Liver (tissue), 8 donors: ENCODE measurements at regions not wholly inside any gene's neighbourhood (a gene's known extent, or its start where the extent isn't known, plus 50 kb on each side); places are given as distances from the start of the nearest gene placed in this dataset.

Source experiments
- DNase-seq: peaks from one replicate; pipeline ENCODE4 v3.0.0-alpha.2; 2017; ENCODE audit warnings: low spot score
- H3K27ac ChIP-seq, 2 donors: one replicate each; pipeline ENCODE4 v1.7.0; 2013; ENCODE audit warnings: inconsistent platforms in 2 of 2, low read length in 2 of 2, control low read depth in 1 of 2, low read depth in 1 of 2, mild to moderate bottlenecking in 1 of 2
- H3K27me3 ChIP-seq, 4 donors: one replicate each; pipeline versions ENCODE4 v1.6.1 to v1.7.0; 2013; ENCODE audit warnings: low read length in 3 of 4, inconsistent platforms in 1 of 4, mild to moderate bottlenecking in 1 of 4, moderate library complexity in 1 of 4; ENCODE audit not compliant: control insufficient read depth in 4 of 4, insufficient read depth in 4 of 4
- H3K36me3 ChIP-seq, 4 donors: one replicate each; pipeline versions ENCODE4 v1.6.1 to v1.7.0; 2013; ENCODE audit warnings: low read length in 3 of 4, mild to moderate bottlenecking in 3 of 4, low read depth in 1 of 4, moderate library complexity in 1 of 4; ENCODE audit not compliant: control insufficient read depth in 4 of 4, insufficient read depth in 3 of 4
- H3K4me1 ChIP-seq, 4 donors: one replicate each; pipeline versions ENCODE4 v1.6.1 to v1.7.0; 2013; ENCODE audit warnings: low read length in 3 of 4, mild to moderate bottlenecking in 3 of 4, moderate library complexity in 1 of 4; ENCODE audit not compliant: control insufficient read depth in 4 of 4, insufficient read depth in 4 of 4
- H3K4me3 ChIP-seq, 3 donors: one replicate each; pipeline versions ENCODE4 v1.6.1 to v1.7.0; 2013; ENCODE audit warnings: low read length in 3 of 3, control low read depth in 1 of 3, low read depth in 1 of 3, mild to moderate bottlenecking in 1 of 3
- H3K9ac ChIP-seq, 2 donors: one replicate each; pipeline ENCODE4 v1.7.0; 2013; ENCODE audit warnings: low read length in 2 of 2, mild to moderate bottlenecking in 2 of 2, moderate library complexity in 2 of 2, control low read depth in 1 of 2, low read depth in 1 of 2
- H3K9me3 ChIP-seq, 4 donors: one replicate each; pipeline versions ENCODE4 v1.6.1 to v1.7.0; 2013; ENCODE audit warnings: low read length in 3 of 4; ENCODE audit not compliant: control insufficient read depth in 4 of 4
- EGR1 ChIP-seq, 2 donors: IDR thresholded peaks; 2 replicates each; pipeline ENCODE4 v1.6.1; 2016 to 2018; ENCODE audit warnings: antibody characterized with exemption in 2 of 2, low read depth in 2 of 2
- FOXA1 ChIP-seq: IDR thresholded peaks from 2 replicates; pipeline ENCODE4 v1.6.1; 2016; ENCODE audit warnings: antibody characterized with exemption
- FOXA2 ChIP-seq: IDR thresholded peaks from 2 replicates; pipeline ENCODE4 v1.6.1; 2016; ENCODE audit warnings: antibody characterized with exemption
- GABPA ChIP-seq, 2 donors: IDR thresholded peaks in 1 of 2; conservative IDR thresholded peaks in 1 of 2; 2 replicates each; pipeline ENCODE4 v1.6.1; 2016; ENCODE audit warnings: antibody characterized with exemption in 2 of 2, mild to moderate bottlenecking in 1 of 2, moderate library complexity in 1 of 2
- HNF4G ChIP-seq: IDR thresholded peaks from 2 replicates; pipeline ENCODE4 v1.6.1; 2016; ENCODE audit warnings: antibody characterized with exemption
- JUND ChIP-seq, 2 donors: IDR thresholded peaks; 2 replicates each; pipeline ENCODE4 v1.6.1; 2016; ENCODE audit warnings: antibody characterized with exemption in 2 of 2
- NR2F2 ChIP-seq: IDR thresholded peaks from 2 replicates; pipeline ENCODE4 v1.6.1; 2016; ENCODE audit warnings: antibody characterized with exemption
- SP1 ChIP-seq: IDR thresholded peaks from 2 replicates; pipeline ENCODE4 v1.6.1; 2018; ENCODE audit warnings: antibody characterized with exemption, mild to moderate bottlenecking
- TAF1 ChIP-seq: conservative IDR thresholded peaks from 2 replicates; pipeline ENCODE4 v1.6.1; 2016; ENCODE audit warnings: antibody characterized with exemption, mild to moderate bottlenecking
- WGBS: extraction: QIAGEN DNeasy Blood & Tissue Kit; methylation state at CpG from one replicate; pipeline ENCODE4 v1.1.7; 2013; 5-methylcytosine and 5-hydroxymethylcytosine counted together
- TF ChIP-seq, protein P1 (sequence below): fragments of 150-350 bp; IDR thresholded peaks from 2 replicates; pipeline ENCODE4 v1.5.1; 2017; ENCODE audit warnings: improper control_type of control experiment, low read depth, low read length; ENCODE audit not compliant: missing input control
- TF ChIP-seq, protein P2 (sequence below): IDR thresholded peaks from 2 replicates; pipeline ENCODE4 v1.6.1; 2016; ENCODE audit warnings: antibody characterized with exemption
- TF ChIP-seq, protein P3 (sequence below): IDR thresholded peaks from 2 replicates; pipeline ENCODE4 v1.6.1; 2016; ENCODE audit warnings: antibody characterized with exemption
- TF ChIP-seq, protein P4 (sequence below): IDR thresholded peaks from 2 replicates; pipeline ENCODE4 v1.6.1; 2016; ENCODE audit warnings: antibody characterized with exemption, mild to moderate bottlenecking
- donor health status: healthy.
- donor health status: healthy.
- donor health status: healthy.
- donor health status: healthy.
- donor health status: healthy.

DNA sequence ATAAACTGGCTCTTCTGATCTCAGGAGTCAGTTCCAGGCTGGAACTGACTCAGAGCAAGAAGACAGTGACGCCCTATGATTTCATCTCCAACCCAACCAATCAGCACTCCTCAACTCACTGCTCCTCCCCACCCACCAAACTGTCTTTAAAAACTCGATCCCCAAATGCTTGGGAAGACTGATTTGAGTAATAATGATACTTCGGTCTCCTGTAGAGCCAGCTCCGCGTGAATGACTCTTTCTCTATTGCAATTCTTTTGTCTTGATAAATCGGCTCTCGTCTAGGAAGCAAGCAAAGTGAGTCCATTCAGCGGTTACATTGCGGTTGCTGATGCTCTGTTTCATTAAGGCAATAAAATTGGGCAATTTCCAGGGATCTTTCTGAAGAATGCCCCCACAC is 1025.3 kb upstream of the CNTNAP5 start:
- Histone ChIP-seq H3K27me3 (no peaks in the 10 kb centered on the region), H3K36me3 (no peaks in the 10 kb centered on the region), H3K4me3 (no peak overlapping the region), H3K27ac (no peak overlapping the region), H3K9me3 (peaks cover 0 to 2% (median 0%) of the 10 kb centered on the region in 4 donors), H3K9ac (no peak overlapping the region), H3K4me1 (no peaks in the 10 kb centered on the region)
- DNase-seq: no peak
- whole genome bisulfite sequencing: 56% methylated on average over 9 of the region's 9 CpGs
- TF ChIP-seq TAF1 (no peak), FOXA2 (no peak), JUND (IDR thresholded peaks at IDR 0.05) (no peak)
- TF ChIP-seq, protein P1, sequence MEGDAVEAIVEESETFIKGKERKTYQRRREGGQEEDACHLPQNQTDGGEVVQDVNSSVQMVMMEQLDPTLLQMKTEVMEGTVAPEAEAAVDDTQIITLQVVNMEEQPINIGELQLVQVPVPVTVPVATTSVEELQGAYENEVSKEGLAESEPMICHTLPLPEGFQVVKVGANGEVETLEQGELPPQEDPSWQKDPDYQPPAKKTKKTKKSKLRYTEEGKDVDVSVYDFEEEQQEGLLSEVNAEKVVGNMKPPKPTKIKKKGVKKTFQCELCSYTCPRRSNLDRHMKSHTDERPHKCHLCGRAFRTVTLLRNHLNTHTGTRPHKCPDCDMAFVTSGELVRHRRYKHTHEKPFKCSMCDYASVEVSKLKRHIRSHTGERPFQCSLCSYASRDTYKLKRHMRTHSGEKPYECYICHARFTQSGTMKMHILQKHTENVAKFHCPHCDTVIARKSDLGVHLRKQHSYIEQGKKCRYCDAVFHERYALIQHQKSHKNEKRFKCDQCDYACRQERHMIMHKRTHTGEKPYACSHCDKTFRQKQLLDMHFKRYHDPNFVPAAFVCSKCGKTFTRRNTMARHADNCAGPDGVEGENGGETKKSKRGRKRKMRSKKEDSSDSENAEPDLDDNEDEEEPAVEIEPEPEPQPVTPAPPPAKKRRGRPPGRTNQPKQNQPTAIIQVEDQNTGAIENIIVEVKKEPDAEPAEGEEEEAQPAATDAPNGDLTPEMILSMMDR: no peak
- TF ChIP-seq, protein P2, sequence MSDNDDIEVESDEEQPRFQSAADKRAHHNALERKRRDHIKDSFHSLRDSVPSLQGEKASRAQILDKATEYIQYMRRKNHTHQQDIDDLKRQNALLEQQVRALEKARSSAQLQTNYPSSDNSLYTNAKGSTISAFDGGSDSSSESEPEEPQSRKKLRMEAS: no peak
- TF ChIP-seq, protein P3, sequence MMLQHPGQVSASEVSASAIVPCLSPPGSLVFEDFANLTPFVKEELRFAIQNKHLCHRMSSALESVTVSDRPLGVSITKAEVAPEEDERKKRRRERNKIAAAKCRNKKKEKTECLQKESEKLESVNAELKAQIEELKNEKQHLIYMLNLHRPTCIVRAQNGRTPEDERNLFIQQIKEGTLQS: no peak

DNA sequence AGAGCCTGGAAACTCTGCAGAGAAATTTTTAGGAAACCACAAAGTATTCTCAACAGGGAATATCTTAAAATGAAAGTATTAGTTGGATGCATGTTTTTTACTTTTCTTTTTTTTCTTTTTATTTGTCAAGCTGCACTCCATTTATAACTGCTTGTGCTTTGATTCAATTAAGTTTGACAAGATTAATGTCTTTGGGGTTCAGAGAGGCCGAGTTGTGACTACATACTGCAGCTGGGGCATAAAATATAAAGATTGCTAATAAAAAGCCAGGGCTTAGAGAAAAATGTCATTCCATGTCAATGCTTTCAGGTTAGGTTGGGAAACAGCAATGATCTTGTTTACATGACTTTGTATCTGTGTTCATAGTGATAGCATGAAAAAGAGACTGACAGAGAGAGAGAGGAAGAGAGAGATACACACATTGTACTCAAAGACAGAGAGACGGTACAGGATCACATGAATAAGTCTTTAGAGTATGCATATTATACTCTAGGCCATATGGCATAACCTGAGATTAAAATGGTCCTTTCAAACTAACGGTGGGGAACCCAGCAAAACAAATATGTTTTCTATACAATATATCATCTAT is 1022.3 kb upstream of the CNTNAP5 start:
- Histone ChIP-seq H3K4me1 (no peaks in the 10 kb centered on the region), H3K36me3 (no peaks in the 10 kb centered on the region), H3K27me3 (no peaks in the 10 kb centered on the region), H3K9me3 (peaks cover 0 to 7% (median 3%) of the 10 kb centered on the region in 4 donors), H3K9ac (no peak overlapping the region), H3K4me3 (no peak overlapping the region), H3K27ac (no peak overlapping the region)
- WGBS: 57% methylated on average over 3 of the region's 3 CpGs
- no peak for DNase-seq
- TF ChIP-seq SP1: no peak
- TF ChIP-seq HNF4G: no peak
- TF ChIP-seq, protein P3: no peak
- TF ChIP-seq, protein P4, sequence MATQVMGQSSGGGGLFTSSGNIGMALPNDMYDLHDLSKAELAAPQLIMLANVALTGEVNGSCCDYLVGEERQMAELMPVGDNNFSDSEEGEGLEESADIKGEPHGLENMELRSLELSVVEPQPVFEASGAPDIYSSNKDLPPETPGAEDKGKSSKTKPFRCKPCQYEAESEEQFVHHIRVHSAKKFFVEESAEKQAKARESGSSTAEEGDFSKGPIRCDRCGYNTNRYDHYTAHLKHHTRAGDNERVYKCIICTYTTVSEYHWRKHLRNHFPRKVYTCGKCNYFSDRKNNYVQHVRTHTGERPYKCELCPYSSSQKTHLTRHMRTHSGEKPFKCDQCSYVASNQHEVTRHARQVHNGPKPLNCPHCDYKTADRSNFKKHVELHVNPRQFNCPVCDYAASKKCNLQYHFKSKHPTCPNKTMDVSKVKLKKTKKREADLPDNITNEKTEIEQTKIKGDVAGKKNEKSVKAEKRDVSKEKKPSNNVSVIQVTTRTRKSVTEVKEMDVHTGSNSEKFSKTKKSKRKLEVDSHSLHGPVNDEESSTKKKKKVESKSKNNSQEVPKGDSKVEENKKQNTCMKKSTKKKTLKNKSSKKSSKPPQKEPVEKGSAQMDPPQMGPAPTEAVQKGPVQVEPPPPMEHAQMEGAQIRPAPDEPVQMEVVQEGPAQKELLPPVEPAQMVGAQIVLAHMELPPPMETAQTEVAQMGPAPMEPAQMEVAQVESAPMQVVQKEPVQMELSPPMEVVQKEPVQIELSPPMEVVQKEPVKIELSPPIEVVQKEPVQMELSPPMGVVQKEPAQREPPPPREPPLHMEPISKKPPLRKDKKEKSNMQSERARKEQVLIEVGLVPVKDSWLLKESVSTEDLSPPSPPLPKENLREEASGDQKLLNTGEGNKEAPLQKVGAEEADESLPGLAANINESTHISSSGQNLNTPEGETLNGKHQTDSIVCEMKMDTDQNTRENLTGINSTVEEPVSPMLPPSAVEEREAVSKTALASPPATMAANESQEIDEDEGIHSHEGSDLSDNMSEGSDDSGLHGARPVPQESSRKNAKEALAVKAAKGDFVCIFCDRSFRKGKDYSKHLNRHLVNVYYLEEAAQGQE: no peak
- TF ChIP-seq JUND (IDR thresholded peaks at IDR 0.05): no peak
- TF ChIP-seq, protein P1: no peak
- TF ChIP-seq EGR1 (IDR thresholded peaks at IDR 0.05; ENCODE audit: low read depth in 2 of 2): no peak
- TF ChIP-seq FOXA1: no peak
- TF ChIP-seq GABPA (IDR thresholded peaks at IDR 0.05 in 1 of 2, conservative IDR thresholded peaks at IDR 0.05 in 1 of 2): no peak
- no peak for TF ChIP-seq NR2F2
